ENCODE measurements at regions not wholly inside any gene's neighbourhood (a gene's known extent, or its start where the extent isn't known, plus 50 kb on each side); places are given as distances from the start of the nearest gene placed in this dataset.

GRCh38 chr2:136324966-136325365 lies 207.0 kb upstream of the CXCR4 start:
- no peak for TF ChIP-seq TAF1 (IDR thresholded peaks at IDR 0.05; ENCODE audit: borderline replicate concordance, insufficient read depth, low read length)
- no peak for TF ChIP-seq SIN3A (IDR thresholded peaks at IDR 0.05; ENCODE audit: borderline replicate concordance, insufficient read depth, low read length)
- TF ChIP-seq, protein P1, sequence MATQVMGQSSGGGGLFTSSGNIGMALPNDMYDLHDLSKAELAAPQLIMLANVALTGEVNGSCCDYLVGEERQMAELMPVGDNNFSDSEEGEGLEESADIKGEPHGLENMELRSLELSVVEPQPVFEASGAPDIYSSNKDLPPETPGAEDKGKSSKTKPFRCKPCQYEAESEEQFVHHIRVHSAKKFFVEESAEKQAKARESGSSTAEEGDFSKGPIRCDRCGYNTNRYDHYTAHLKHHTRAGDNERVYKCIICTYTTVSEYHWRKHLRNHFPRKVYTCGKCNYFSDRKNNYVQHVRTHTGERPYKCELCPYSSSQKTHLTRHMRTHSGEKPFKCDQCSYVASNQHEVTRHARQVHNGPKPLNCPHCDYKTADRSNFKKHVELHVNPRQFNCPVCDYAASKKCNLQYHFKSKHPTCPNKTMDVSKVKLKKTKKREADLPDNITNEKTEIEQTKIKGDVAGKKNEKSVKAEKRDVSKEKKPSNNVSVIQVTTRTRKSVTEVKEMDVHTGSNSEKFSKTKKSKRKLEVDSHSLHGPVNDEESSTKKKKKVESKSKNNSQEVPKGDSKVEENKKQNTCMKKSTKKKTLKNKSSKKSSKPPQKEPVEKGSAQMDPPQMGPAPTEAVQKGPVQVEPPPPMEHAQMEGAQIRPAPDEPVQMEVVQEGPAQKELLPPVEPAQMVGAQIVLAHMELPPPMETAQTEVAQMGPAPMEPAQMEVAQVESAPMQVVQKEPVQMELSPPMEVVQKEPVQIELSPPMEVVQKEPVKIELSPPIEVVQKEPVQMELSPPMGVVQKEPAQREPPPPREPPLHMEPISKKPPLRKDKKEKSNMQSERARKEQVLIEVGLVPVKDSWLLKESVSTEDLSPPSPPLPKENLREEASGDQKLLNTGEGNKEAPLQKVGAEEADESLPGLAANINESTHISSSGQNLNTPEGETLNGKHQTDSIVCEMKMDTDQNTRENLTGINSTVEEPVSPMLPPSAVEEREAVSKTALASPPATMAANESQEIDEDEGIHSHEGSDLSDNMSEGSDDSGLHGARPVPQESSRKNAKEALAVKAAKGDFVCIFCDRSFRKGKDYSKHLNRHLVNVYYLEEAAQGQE (IDR thresholded peaks at IDR 0.05; ENCODE audit: insufficient read depth in 1 of 2, low read depth in 2 of 2, low read length in 2 of 2) = no peak
